SKM-1 (cell line): ENCODE measurements at regions not wholly inside any gene's neighbourhood (a gene's known extent, or its start where the extent isn't known, plus 50 kb on each side); places are given as distances from the start of the nearest gene placed in this dataset.
"Not testable (repeated sequence)": the region's sequence is repeated elsewhere in the genome, so short reads cannot be mapped to it uniquely, and the experiment has no call there.

ENCODE experiments used
- DNase-seq: peaks from one replicate; lab custom pipeline; 2025; ENCODE audit not compliant: unreplicated experiment; lab: John Stamatoyannopoulos, UW

DNA sequence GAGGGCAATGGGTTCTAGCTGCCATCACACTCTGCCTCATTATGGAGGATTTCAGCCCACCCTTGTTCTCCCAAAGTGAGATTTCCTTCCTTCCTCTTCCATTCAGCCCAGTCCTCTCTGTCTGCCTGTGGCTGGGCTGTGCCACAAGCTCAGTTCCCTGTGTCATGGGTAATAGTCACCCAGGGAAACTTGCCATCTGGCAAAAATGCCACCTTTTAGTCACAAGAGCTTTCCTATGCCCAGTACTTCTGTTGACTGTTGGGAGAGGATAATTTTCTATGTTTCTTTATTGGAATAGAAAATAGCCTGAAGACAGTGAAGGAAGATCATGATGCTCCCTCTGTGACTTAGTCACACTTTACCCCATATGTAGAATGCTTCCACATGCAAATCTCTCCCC, 71.4 kb downstream of the TLR4 start:
- no peak for DNase-seq

DNA sequence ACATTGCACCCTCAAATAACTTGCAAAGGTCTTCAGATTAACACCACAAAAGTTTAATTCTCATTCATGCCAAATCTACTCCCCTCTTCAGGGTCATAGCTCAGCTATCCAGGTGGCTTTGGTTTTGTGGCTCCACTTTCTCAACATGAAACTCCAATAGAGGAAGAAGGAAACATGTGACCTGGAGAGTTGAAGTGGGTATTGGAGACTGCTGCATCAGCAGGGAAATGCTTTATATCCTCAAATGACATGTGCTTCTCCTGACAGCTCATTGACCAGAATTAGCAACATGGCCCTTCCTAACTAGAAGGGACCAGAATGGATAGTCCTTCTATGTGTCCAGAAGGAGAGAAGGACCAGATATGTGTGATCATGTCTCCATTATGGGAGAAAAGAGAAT, 73.6 kb downstream of the TLR4 start:
- peak; percentile 48 for DNase-seq

DNA sequence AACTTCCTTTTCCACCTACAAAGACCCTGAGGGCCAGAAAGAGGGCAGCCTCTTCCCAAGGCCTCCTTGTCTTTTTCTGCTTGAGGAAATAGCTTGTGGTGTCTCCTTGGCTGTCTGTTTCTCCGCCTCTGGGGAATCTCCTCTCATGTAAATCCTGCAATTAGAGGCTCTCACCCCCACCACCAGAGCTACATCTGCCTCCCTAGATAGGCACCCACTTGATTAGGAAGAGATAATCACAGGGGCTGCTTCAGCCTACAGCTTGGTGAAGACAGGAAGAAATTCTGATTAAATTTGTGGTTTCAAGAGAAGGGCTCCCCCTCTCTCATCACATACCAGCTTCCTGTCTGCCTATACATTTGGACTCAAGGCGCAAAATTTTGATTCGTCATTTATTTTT, 75.6 kb downstream of the TLR4 start:
- DNase-seq, result no peak

DNA sequence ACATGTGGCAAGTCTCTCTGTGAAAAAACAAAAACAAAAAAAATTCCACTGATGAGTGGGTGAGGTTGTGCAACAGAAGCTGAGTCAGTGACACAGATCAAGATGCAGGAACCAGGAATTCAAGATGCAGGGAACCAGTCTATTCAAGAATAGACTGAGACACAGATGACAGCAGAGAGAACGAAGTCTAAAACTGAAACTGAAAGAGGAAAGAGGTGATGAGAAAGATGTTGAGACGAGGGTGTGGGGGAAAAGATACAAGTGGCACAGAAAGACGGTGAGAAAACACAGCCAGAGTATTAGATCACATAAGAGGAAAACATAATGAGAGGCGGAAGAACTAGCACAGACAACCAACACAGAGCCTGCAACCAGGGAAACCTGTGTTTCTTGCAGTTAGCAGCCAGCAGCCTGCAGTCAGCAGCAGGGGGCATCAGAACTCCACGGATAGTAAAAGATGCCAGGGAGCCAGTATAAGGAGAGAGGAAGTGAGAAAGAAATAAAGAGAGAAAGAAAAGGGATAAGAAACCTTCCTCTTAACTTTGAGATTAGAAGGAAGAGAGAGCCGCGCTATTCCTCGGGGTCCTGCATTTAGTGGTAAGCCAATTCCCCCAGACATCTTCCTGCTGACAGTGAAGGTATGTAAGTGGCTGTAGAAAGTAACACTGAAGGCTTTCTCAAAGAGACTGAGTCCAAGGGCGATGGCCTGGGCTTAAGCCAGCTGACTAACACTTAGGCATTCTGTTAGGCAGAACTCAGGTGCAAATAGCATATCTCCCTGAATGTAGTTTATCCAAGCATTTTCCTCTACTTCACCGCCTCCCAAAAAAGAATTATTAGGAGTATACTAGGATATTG, 79.0 kb downstream of the TLR4 start:
- peak; percentile 67 for DNase-seq

GRCh38 chr9:117783828-117784227, 79.6 kb downstream of the TLR4 start:
- DNase-seq, result no peak

- DNase-seq, result no peak
Observed at GRCh38 chr9:117784996-117785395, 80.8 kb downstream of the TLR4 start.

DNA sequence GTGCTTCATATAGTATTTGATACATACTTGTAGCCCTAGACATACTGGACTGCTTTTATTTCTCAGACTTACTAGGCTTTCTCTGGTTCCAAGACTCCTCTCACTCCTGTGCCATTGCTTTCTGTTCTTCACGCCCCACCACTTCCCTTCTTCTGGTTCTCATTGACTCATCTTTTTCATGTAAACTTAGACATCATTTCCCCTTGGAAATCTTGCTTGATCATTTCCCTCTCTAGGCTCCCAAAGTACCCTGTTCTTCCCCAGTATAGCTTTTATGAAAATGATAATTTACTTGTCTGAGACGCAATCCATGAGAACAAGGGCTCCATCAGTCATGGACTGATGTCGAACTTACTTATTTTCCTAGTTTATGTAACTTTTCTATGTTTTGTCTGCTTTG, 83.5 kb downstream of the TLR4 start:
- DNase-seq, result no peak

GRCh38 chr9:117795271-117795670, 91.1 kb downstream of the TLR4 start:
- no peak for DNase-seq

- DNase-seq, result no peak
Observed at GRCh38 chr9:117796681-117797080, 92.5 kb downstream of the TLR4 start.

DNA sequence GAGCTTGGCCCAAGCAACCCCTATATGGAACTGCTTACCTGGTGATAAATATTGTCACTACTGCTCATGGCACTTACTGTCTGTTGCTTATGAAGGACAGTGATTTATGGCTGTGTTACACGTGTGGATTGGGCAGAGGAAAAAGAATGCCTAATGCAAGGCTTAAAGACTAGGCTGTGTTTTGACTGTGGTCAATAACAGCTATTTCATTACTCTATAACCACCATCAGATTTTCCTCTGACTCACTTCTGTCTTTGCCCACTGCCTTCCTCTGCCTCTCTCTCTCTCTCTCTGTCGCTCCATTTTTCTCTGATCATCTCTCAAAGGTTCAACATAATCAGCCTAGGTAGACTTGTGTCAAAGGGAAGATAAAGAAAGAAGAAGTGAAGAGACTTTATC, 96.2 kb downstream of the TLR4 start:
- no peak for DNase-seq

- DNase-seq, result no peak
Observed at GRCh38 chr9:117809751-117810150, 105.5 kb downstream of the TLR4 start.

- DNase-seq, result peak; percentile 10
Observed at GRCh38 chr9:117815315-117815714, 111.1 kb downstream of the TLR4 start.

- DNase-seq, result no peak
Observed at GRCh38 chr9:117815948-117816347, 111.7 kb downstream of the TLR4 start.

DNA sequence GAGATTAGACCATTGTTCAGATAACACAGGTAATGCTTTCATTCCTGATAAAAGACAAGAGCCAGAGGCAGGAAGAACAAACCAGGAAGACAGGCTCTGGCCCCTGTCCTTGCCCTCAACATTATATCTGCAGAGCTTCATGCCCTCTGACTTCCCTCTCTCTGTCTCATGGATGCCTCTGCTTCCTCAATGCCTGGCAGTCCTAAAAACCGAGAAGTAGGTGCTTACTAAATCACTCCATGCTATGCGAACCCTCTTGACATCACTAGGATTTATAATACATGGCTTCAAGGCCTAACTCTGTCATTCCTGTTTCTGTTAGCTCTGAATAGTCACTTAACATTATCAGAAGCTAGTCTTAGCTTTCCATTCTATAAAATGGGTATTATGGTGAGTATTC, 117.8 kb downstream of the TLR4 start:
- DNase-seq, result no peak

GRCh38 chr9:117823576-117823975, 119.4 kb downstream of the TLR4 start:
- DNase-seq, result no peak

DNA sequence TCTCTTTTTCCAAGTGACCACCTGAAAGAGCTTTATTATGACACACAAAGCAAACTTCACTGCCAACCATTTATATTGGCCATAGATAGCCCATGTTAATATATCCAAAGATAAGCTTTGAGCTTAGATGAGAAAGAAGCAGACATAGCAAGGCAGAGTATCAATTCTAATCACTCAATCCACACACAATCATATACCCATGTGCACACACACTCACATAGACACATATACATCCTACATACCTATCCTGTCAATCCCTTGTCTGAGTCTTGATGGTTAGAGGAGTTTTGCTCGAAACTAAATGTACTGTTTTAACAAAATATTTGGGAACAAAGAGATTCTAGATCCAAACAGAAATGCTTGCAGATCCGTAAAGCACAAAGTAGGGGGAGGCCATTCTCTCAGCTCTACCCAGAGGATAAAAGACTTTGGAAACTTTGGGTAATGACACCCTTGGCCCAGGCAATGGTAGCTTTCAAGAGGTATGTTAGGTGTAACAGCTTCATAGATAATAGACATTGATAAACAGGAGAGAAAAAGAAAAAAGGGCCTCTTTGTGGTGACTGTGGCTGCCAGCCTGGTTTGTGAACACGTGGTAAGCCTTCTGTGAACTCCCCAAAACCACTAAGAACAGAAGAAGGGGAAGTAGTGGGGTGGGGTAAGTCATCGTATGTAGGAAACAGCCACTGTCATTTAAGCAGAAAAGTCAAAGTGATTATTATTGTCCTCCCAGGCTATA, 121.6 kb downstream of the TLR4 start:
- DNase-seq, result peak; percentile 89

DNA sequence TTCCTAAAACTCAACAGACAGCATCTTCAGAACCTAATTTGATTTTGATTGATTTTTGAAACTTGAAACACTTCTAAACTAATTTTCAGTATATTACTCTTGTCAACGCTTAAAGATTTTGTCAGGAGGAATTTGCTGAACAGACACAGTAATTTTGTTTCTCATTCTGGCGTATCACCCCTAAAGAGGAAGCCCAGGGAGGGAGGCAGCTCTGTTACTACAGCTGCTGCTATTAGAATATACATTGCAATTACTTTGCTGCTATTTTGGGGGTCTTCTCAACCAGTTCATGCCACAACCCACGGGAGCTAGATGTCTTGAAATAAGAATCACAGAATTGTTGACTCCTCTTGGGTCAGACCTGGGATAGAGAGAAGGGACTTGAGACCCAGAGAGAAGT, 122.6 kb downstream of the TLR4 start:
- no peak for DNase-seq

DNA sequence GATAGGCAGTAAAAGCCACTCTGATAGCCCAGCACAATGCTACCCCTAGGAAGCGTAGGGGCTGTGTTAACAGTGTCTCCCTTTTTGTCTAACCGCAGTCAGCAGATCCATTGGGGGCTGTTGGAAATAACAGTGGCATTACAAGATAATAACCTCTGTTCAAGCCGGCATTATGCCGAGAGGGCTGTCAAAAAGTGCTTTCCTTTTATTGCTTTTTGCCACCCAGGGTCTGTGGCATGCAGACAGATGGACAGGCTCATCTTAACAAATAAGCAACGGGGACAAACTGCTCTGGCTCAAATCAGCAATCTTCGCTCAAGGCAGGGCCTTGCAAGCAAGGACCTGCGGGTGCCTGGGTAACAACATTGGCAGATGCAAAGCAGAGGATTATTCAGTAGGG, 123.3 kb downstream of the TLR4 start:
- no peak for DNase-seq

DNA sequence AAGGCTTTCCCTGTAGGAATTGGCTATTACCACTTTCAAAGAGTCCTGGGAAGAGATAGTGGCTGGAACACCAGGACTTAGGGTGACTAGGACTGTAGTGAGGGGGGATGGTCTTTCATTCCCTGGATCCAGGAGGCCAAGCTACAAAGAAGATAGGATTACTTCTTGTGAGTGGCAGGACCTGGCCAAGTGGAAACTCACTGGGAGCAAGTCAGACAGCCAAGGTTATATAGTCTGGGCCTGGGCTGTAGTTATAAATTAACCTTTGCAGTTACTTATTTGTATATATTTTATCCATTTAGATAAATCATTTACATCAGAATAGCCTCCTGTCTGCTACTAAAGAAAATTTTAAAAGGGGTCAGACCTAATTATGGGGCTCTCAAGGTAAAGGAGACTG, 124.3 kb downstream of the TLR4 start:
- DNase-seq, result no peak

GRCh38 chr9:117835798-117836197, 131.6 kb downstream of the TLR4 start:
- no peak for DNase-seq

GRCh38 chr9:117839862-117840261, 135.7 kb downstream of the TLR4 start:
- DNase-seq, result no peak

GRCh38 chr9:117851836-117852461, 147.7 kb downstream of the TLR4 start:
- not testable (repeated sequence) for DNase-seq
